GM19193 (cell line): ENCODE measurements at regions not wholly inside any gene's neighbourhood (a gene's known extent, or its start where the extent isn't known, plus 50 kb on each side); places are given as distances from the start of the nearest gene placed in this dataset.

Experiments
- POLR2A ChIP-seq: IDR thresholded peaks from 4 replicates; pipeline ENCODE4 v1.6.1; 2011; ENCODE audit not compliant: insufficient read depth, insufficient read length; ENCODE audit errors: extremely low read depth

GRCh38 chr2:59217360-59217759 is 976.2 kb upstream of the FANCL start:
- TF ChIP-seq POLR2A, result no peak

GRCh38 chr2:59206361-59206760 is 965.2 kb upstream of the FANCL start:
- no peak for TF ChIP-seq POLR2A

DNA sequence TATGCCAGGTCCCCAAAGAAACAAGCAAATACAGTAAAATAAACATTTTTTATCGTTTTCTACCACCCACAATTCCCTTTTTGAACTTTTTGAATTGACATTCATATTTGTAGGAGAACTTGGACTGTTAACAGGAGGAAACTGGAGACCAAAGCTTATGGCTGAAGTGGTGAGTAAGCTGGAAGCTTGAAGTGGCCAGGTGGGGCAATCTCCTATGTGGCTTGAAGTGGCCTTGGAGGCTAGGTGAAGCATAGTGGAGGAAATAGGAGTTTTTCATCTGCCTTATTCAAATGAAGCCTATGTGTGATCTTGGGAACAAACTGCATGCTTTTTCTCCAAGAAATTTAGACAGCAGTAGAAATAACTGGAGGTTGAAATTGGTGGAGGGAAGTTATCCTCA is 962.9 kb upstream of the FANCL start:
- no peak for TF ChIP-seq POLR2A

DNA sequence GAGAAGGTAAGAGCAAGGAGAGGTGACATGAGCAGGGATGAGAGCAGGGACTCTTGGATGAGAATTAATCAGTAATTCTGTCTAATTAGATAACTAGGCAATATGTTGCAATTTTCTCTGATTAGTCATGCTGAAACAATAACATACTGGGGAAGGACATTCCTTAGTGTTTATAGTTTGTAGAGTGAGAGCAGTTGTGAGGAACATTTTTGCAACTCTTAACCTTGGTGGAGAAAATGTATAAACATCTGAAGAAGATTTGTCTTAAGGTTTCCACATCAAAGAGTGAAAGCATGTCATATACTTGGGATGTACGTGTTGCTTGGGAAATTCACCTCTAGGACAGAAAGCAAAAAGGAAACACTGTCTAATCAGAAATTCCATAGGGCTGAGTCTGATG is 955.4 kb upstream of the FANCL start:
- no peak for TF ChIP-seq POLR2A

DNA sequence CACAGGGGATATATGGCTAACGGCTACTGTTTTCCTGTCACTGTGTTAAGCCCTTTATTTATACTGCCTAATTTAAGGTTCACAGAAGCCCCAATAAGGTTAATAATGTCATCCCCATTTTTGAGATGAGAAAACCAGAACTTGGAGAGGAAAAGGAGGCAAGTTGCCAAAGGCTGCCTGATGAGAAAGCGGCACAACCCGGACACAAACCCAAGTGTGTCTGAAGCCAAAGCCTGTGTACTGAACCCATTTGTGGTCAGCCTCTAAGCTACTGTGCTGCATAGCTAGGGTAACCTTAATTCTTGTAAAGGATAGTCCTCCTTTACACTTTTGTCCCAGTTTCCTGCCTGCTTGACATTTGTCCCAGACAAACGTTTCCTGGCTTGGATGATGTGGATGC is 954.7 kb upstream of the FANCL start:
- TF ChIP-seq POLR2A, result no peak

GRCh38 chr2:59191781-59192180 is 950.7 kb upstream of the FANCL start:
- no peak for TF ChIP-seq POLR2A

GRCh38 chr2:59190518-59190917 is 949.4 kb upstream of the FANCL start:
- no peak for TF ChIP-seq POLR2A

GRCh38 chr2:59184276-59185020 is 943.3 kb upstream of the FANCL start:
- no peak for TF ChIP-seq POLR2A

DNA sequence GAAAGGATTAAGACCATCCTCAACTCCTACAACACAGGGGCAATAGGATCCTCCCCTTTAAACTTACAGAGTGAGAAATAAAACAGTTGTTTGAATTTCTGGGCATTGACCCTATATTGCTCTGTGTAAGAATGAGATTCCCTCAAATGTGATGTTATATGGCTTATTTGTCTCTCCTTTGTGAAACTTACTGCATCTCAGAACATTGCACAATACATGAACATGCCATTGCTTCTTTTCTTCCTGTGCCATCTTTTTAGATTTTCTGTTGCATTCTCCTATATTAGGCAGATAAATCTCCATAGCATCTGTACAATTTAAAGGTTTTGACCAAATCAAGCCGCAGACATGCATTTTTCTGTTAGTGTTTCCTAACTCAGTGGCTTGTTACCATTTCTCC is 941.9 kb upstream of the FANCL start:
- TF ChIP-seq POLR2A, result no peak

GRCh38 chr2:59182249-59182648 is 941.1 kb upstream of the FANCL start:
- no peak for TF ChIP-seq POLR2A

DNA sequence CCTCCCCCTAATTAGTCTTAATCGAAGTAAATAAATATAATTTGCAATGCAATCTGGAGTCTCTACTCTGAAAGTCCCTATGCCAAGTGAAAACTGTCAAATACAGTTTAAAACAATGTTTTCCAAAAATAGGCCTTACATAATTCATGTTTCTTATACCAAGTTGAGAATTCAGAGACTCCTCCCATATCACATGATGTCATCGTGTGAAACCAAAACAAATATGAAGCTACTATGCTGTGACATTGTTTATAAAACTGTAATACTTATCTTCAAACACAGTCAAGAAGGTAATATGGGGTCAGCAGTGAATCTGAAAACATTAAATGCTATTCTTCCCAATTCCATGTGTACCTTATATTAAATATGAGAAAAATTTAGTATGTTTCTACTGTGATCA is 940.2 kb upstream of the FANCL start:
- TF ChIP-seq POLR2A, result no peak

DNA sequence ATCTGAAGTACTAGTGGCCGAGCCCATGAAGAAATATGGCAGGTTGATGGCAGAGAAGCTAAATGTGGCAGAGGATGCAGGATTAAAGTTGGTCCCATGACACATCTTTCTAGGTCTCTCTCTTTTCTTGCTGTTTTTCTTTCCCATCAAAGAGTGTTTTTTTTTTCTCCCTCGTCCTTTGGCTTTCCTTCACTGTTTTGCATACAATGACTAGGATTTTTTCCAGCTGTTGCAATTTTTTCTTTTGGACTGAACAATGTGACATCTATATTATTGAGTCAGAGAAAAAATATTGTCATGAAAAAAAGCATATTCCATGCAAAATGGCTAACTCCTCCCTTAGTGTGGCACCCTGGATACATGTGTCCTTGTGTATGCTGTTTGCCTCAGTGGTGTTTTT is 939.5 kb upstream of the FANCL start:
- no peak for TF ChIP-seq POLR2A

- TF ChIP-seq POLR2A, result no peak
Observed at GRCh38 chr2:59180111-59180510, 939.0 kb upstream of the FANCL start.

DNA sequence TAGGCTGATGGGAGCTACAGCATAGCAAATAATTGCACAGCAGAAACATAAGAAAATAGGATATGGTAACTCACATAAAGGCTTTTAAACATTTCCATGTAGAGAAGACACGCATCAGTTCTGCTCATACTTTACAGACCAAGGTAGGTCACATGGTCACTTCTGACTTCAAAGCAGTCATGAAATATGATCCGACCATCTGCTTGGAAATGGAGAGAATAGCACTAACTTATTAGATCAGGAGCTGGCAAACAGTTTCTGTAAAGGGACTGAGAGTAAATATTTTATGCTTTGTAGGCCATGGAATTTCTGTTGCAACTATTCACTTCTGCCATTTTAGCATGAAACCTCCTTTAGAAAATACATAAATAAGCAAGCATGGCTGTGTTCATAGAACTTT is 936.6 kb upstream of the FANCL start:
- TF ChIP-seq POLR2A, result no peak

DNA sequence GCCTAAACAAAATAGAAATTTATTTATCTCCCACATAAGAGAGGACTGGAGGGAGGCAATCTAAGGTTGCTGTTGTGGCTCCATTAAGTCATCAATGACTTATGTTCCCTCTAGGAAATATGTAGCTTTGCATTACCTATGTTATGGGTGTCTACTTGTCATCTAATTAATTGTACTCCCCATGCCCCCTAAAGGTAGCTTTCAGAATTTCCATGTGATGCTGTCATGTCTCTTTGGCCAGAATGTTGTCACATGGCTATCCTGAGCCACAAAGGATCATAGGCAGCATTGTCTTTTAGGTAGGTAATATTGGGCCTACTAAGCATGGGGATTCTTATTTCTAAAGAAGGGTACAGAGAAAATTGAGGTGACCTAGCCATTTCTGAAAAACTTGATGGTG is 935.6 kb upstream of the FANCL start:
- no peak for TF ChIP-seq POLR2A

GRCh38 chr2:59174536-59175243 is 933.6 kb upstream of the FANCL start:
- no peak for TF ChIP-seq POLR2A

DNA sequence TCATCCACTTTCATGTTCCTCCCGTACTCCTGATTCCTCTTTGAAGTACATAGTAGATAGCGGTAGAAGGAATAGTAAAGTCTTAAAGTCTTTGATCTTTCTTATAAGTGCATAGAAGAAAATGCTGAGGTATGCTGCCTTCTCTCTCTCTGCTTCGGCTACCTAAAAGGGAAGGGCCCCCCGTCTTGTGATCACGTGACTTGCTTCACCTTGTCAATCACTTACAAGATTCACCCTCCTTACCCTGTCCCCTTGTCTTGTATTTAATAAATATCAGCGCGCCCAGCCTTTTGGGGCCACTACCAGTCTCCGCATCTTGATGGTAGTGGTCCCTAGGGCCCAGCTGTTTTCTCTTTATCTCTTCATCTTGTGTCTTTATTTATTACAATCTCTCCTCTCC is 932.2 kb upstream of the FANCL start:
- TF ChIP-seq POLR2A, result no peak

GRCh38 chr2:59171019-59171418 is 929.9 kb upstream of the FANCL start:
- TF ChIP-seq POLR2A, result no peak

DNA sequence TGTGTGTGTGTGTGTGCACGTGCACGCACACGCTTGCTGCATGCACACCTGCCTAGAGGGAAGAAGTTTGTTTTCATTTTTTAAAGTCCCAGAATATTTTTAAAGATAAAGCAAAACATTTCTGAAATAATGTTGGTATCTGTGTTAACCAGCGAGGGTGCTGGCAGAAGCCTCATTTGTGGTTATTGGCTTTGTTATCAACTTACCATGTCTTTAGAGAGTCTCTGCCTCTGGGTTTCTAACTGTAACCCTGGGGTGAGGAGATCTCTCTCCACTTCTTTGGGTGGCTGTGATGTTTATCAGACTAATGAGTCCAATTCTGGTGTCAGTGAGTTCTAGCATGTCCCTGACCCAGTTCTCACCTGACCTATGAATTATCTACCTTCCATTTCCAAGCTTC is 927.6 kb upstream of the FANCL start:
- no peak for TF ChIP-seq POLR2A
